Urinary bladder (tissue), 3 donors: ENCODE measurements at regions not wholly inside any gene's neighbourhood (a gene's known extent, or its start where the extent isn't known, plus 50 kb on each side); places are given as distances from the start of the nearest gene placed in this dataset.
"Not testable (repeated sequence)": the region's sequence is repeated elsewhere in the genome, so short reads cannot be mapped to it uniquely, and the experiment has no call there.

ENCODE experiments used
- DNase-seq: peaks from one replicate; pipeline ENCODE4 v3.0.0-alpha.2; 2015; ENCODE audit errors: extremely low spot score
- H3K27ac ChIP-seq: one replicate; pipeline ENCODE4 v1.5.1; 2013; ENCODE audit warnings: low read depth, mild to moderate bottlenecking, moderate library complexity
- H3K36me3 ChIP-seq: one replicate; pipeline ENCODE4 v1.6.1; 2013; ENCODE audit warnings: mild to moderate bottlenecking, moderate library complexity; ENCODE audit not compliant: insufficient read depth
- H3K4me1 ChIP-seq: one replicate; pipeline ENCODE4 v1.6.1; 2013; ENCODE audit warnings: mild to moderate bottlenecking, moderate library complexity; ENCODE audit not compliant: insufficient read depth
- H3K4me3 ChIP-seq: one replicate; pipeline ENCODE4 v1.5.1; 2013; ENCODE audit warnings: low read depth, low read length
- WGBS: extraction: QIAGEN DNeasy Blood & Tissue Kit; methylation state at CpG from one replicate; pipeline ENCODE4 v1.1.7; 2013; 5-methylcytosine and 5-hydroxymethylcytosine counted together
- donor health status: healthy with polysubstance abuse.
- donor health status: healthy.

DNA sequence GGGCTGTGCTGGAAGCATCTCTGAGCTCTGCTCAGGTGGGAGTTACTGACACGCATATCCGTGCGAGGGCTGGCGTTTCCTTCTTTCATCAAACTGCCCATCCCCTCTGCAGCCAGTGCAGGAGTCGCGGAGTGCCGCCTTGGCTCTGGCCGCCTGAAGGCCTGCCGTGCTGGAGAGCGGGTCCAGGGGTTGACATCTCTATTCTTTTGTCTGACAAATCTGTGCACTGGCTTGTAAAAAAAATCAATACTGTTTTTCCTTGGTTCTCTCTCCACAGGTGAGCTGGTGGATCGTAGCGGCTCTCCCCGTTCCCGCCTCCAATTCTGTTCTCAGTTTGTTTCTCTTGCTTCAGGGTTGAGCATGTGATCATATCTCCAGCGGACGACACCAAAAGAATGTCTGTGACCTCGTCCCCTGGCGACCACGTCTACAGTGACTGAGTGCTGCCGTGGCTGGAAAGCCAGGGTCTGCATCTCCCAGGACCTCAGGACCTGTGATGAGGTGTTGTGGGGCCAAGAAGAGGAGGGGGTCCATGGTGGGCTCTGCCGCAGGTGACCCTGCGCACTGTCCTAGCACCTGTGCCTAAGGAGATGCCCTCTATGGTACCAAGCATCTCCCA, 214.3 kb upstream of the IRX4 start:
- 81% methylated on average over 22 of the region's 22 CpGs for WGBS

DNA sequence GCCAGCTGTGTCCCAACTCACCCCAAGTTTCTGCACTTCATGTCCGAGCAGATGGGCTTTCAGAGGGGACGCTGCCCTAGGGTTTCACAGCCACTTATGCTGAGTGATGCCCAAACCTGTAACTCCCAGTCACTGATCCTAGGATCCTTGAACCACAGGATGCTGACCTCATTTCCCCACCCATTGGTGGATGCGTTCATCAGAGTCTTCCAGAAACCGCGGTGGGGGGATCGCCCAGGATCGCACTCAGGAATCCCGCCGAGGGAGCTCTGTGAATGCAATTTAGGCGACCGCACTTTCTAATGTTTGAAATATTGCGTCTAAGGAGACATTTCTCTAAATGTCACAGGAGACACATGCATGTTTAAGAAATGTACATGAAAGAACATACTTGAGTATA, 212.3 kb upstream of the IRX4 start:
- H3K4me3 ChIP-seq: no peak overlapping the region
- no peak overlapping the region for H3K27ac ChIP-seq
- no peaks in the 10 kb centered on the region for H3K36me3 ChIP-seq
- DNase-seq: no peak
- no peaks in the 10 kb centered on the region for H3K4me1 ChIP-seq
- 94% methylated on average over 12 of the region's 12 CpGs for WGBS

More for the DNA sequence above, 214.3 kb upstream of the IRX4 start:
- H3K4me1 ChIP-seq: no peaks in the 10 kb centered on the region
- H3K4me3 ChIP-seq: no peak overlapping the region
- no peaks in the 10 kb centered on the region for H3K36me3 ChIP-seq
- no peak overlapping the region for H3K27ac ChIP-seq
- no peak for DNase-seq

DNA sequence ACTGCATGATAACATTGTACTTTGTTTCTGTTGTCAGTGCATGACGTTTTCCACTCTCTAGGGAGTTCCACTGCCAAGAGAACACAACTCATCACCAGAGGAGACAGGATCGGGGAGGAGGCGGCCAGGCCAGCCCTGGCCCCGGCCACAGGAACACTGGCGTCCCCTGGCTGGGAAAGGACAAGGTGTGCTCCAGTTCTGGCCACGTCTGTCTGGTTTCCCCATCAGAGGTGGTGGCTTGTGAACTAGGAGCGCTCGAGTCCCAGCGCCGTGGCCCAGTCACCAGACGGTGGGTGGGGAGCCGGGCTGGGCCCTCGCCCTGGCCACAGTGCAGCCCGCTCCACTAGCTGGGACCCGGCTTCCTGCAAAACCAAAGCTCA, 211.9 kb upstream of the IRX4 start:
- WGBS: 85% methylated on average over 15 of the region's 15 CpGs
- H3K36me3 ChIP-seq: no peaks in the 10 kb centered on the region
- H3K4me3 ChIP-seq: no peak overlapping the region
- H3K4me1 ChIP-seq: no peaks in the 10 kb centered on the region
- DNase-seq: no peak
- no peak overlapping the region for H3K27ac ChIP-seq

DNA sequence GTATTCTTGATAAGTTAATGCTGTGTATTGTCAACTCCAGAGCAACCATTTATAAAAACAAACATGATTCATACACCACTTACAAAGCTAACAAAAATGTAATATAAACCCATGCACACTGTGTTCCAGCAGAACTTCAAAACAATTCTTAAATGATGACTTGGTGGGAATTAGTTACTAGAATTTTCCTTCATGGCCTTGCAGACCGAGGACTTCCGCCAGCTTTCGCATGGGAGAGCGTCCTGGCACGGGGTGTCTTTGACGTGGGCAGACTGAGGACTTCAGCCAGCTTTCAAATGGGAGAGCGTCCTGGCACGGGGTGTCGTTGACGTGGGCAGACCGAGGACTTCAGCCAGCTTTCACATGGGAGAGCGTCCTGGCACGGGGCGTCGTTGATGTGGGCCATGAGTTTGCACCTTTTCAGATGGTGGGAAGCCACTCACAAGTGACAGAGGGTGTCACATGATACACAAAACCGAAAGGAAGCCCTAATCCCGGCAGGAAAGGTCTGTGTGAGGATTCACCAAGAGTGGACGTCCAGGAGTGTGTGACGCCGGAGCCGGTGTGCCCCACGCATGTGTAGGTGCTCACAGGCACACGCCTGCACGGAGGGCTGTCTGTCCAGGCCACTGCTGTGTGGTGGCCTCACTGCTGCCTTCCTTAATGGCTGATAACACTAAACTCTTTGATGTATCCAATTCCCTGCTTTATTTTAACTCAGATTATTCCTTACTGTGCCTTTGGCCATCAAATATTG, 211.3 kb upstream of the IRX4 start:
- Histone ChIP-seq H3K27ac (no peak overlapping the region), H3K4me1 (no peaks in the 10 kb centered on the region), H3K4me3 (no peak overlapping the region), H3K36me3 (no peaks in the 10 kb centered on the region)
- WGBS: 85% methylated on average over 24 of the region's 24 CpGs
- DNase-seq: no peak

DNA sequence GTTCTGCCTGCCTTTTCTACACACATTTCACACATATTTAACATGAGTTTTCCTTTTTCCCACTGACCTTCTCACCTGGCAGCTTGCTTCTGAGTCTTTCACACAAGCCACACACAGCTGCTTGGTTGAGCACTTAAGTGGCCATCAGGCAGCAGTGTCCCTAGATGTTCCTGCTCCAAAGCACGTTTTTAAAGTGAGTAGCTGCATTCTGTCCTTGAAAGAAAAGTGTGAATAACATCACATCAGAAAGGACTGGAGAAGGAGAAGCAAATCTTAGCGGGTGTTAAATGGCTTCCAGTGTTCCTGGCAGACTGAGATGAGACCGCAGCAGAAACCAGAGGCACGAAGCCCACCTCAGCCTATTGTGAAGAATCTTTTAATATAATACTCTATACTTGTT, 209.2 kb upstream of the IRX4 start:
- no peak for DNase-seq
- Histone ChIP-seq H3K27ac (no peak overlapping the region), H3K4me1 (no peaks in the 10 kb centered on the region), H3K36me3 (no peaks in the 10 kb centered on the region), H3K4me3 (no peak overlapping the region)
- WGBS: 67% methylated on average over 4 of the region's 4 CpGs

DNA sequence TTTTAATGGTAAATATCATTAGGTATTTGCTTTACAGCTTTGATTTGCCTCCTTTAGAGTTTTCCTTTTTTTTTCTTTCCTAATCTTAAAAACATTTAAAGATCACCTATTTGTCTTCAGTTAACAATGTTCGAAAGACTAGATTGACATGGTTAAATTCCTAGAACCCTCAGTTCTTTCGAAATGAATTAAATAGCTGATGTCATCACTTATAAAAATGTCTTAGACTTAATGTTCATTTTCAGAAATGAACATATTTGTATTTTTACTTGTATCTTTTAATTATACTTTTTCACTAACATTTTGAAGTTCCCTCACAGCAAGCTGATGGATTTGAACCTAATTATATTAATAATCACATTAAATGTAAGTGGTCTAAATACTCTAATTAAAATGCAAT, 205.3 kb upstream of the IRX4 start:
- DNase-seq: no peak
- 77% methylated on average over 2 of the region's 2 CpGs for WGBS

DNA sequence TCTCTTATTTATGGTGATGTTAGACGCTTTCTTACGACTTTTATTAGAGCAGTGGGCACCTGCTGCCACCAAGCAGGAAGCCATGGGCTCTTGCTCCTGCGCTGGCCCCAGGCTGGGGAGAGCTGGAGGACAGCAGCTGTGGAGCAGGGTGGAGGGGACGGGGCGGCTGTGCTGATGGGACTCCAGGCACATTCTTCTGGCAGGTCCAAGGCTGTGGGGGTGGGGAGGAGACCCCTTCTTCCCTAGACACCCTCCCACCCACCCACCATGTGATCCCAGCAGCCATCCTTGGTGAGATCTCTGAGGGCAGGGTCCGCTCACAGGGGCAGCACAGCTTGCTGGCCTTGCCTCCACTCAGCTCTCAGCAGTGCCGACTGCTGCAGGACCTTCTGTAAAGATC, 192.6 kb upstream of the IRX4 start:
- DNase-seq: no peak
- Histone ChIP-seq H3K36me3 (no peaks in the 10 kb centered on the region), H3K4me3 (no peak overlapping the region), H3K4me1 (no peaks in the 10 kb centered on the region), H3K27ac (no peak overlapping the region)
- WGBS: 81% methylated on average over 7 of the region's 7 CpGs

More for the DNA sequence above, 205.3 kb upstream of the IRX4 start:
- Histone ChIP-seq H3K27ac (no peak overlapping the region), H3K4me3 (no peak overlapping the region), H3K36me3 (no peaks in the 10 kb centered on the region), H3K4me1 (no peaks in the 10 kb centered on the region)

DNA sequence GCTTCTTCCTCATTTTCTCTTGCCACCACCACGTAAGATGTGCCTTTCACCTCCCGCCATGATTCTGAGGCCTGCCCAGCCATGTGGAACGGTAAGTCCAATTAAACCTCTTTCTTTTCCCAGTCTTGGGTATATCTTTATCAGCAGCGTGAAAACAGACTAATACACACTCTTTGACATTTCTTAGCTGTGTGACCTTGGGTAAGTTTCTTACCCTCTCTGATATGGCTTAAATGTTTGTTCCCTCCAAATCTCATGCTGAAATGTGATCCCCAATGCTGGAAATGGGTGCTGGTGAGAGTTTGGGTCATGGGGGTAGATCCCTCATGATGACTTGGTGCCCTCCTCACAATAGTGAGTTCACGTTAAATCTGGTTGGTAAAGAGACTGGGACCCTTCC, 188.8 kb upstream of the IRX4 start:
- no peak for DNase-seq
- H3K4me1 ChIP-seq: no peaks in the 10 kb centered on the region
- H3K27ac ChIP-seq: no peak overlapping the region
- H3K36me3 ChIP-seq: no peaks in the 10 kb centered on the region
- H3K4me3 ChIP-seq: no peak overlapping the region
- 95% methylated on average over 5 of the region's 5 CpGs for WGBS

DNA sequence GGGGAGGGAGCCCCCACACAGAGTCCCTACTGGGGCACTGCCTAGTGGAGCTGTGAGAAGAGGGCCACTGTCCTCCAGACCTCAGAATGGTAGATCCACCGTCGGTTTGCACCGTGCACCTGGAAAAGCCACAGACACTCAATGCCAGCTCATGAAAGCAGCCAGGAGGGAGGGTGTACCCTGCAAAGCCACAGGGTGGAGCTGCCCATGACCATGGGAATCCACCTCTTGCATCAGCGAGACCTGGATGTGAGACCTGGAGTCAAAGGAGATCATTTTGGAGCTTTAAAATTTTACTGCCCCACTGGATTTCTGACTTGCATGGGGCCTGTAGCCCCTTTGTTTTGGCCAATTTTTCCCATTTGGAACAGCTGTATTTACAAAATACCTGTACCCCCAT, 188.1 kb upstream of the IRX4 start:
- not testable (repeated sequence) for H3K4me1 ChIP-seq, H3K27ac ChIP-seq, H3K4me3 ChIP-seq, H3K36me3 ChIP-seq, DNase-seq
- WGBS: 93% methylated on average over 4 of the region's 4 CpGs

DNA sequence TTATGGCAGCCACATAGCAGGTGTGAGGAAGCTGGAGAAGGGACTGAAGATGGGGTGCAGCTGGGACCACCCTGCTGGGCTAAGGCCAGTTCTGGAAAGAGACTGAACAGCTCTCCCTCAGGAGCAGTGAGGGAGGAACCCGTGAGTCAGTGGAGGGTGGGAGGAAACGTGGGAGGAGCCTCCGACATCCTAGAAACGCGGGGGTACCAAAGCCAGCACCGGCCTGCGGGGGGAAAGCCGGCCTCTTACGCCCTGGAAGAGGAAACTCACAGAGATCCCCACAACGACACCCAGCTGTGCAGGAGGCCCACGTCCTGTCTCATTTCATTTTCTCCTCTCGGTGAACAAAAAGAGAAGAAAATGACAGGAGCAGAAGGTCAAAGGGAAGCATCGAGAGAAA, 185.8 kb upstream of the IRX4 start:
- Histone ChIP-seq H3K4me1 (no peaks in the 10 kb centered on the region), H3K4me3 (no peak overlapping the region), H3K36me3 (no peaks in the 10 kb centered on the region), H3K27ac (no peak overlapping the region)
- DNase-seq: no peak
- 47% methylated on average over 13 of the region's 13 CpGs for WGBS

DNA sequence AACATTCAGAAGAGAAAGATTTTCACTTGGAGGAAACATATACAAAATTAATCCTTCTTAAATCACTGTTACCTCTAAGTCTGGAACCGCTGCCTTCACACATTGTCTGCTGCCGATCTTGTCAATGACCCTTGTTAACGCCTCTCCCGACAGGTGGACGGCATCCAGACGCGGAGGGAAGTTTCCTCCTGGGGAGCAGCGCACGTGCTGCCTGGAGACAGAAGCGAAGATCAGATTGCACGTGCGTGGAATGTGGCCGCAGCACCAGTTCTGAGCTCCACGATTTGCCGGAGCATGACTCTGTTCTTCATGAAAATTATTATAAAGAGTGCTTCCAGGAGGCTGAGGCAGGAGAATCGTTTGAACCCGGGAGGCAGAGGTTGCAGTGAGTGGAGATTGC, 183.6 kb upstream of the IRX4 start:
- WGBS: 35% methylated on average over 17 of the region's 17 CpGs
- Histone ChIP-seq H3K36me3 (no peaks in the 10 kb centered on the region), H3K4me3 (no peak overlapping the region), H3K4me1 (no peaks in the 10 kb centered on the region), H3K27ac (no peak overlapping the region)
- no peak for DNase-seq

DNA sequence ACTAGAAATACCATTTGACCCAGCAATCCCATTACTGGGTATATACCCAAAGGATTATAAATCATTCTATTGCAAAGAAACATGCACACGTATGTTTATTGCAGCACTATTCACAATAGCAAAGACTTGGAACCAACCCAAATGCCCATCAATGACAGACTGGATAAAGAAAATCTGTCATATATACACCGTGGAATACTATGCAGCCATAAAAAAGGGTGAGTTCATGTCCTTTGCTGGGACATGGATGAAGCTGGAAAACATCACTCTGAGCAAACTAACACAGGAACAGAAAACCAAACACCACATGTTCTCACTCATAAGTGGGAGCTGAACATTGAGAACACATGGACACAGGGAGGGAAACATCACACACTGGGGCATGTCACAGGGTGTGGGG, 180.7 kb upstream of the IRX4 start:
- not testable (repeated sequence) for DNase-seq, H3K27ac ChIP-seq, H3K36me3 ChIP-seq, H3K4me1 ChIP-seq, H3K4me3 ChIP-seq
- 81% methylated on average over 2 of the region's 2 CpGs for WGBS

DNA sequence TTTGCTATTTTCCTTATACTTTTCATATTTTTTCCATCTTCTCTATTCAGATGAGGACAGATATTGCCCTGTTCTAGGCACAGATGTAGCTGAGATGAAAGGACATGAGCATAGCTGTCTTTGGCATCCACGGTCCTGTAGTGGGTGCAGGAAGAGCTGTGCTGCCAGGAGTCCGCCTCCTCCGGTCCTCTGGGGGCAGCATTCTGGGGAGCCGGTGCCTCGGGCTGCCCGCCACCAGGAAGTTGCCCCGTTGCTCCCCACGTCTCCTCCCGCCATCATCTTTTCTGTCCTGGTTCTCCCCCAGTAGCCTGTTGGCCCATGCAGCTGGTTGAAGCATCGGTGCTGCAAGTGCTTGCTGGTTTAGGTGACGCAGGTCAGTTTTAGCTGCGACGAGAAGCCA, 170.0 kb upstream of the IRX4 start:
- no peaks in the 10 kb centered on the region for H3K36me3 ChIP-seq
- DNase-seq: no peak
- no peak overlapping the region for H3K4me3 ChIP-seq
- H3K4me1 ChIP-seq: no peaks in the 10 kb centered on the region
- WGBS: 82% methylated on average over 13 of the region's 13 CpGs
- no peak overlapping the region for H3K27ac ChIP-seq

DNA sequence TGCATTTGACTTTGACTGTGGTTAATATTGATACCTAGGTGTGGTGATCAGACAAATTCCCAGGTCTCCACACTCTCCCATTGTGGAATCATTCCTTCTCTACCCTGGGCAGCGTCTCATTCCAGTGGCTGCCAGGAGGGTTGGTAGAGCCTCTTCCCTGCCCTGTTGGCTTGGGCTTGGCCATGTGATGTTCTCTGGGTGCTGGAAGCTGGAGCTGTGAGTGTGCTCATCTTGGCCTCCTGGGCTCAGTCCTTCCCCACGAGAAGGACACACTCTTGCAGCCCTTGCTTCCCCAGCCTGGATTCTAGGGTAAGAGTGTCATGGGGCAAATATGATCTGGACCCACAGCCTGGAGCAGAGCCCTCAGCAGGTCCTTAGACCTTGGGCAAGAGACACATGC, 167.2 kb upstream of the IRX4 start:
- Histone ChIP-seq H3K36me3 (no peaks in the 10 kb centered on the region), H3K27ac (no peak overlapping the region), H3K4me3 (no peak overlapping the region), H3K4me1 (no peaks in the 10 kb centered on the region)
- 58% methylated on average over 2 of the region's 2 CpGs for WGBS
- DNase-seq: no peak
